AG10803 (cell line): ENCODE measurements at regions not wholly inside any gene's neighbourhood (a gene's known extent, or its start where the extent isn't known, plus 50 kb on each side); places are given as distances from the start of the nearest gene placed in this dataset.
A peak's percentile ranks its signal among the peaks of the same experiment; 100 is the strongest.

Experiments
- DNase-seq: peaks from one replicate; pipeline ENCODE4 v3.0.0; 2010; ENCODE audit warnings: low read depth
- H3K4me3 ChIP-seq: 2 replicates; pipeline ENCODE4 v1.5.1; 2011; ENCODE audit warnings: mild to moderate bottlenecking, low read length, control low read depth
- CTCF ChIP-seq: conservative IDR thresholded peaks from 2 replicates; pipeline ENCODE4 v1.5.1; 2011; ENCODE audit warnings: mild to moderate bottlenecking, low read length, control low read depth, inconsistent platforms

GRCh38 chr4:4781936-4782707 is 77.3 kb upstream of the MSX1 start:
- DNase-seq: peak; percentile 83

GRCh38 chr4:4780729-4781244 is 78.7 kb upstream of the MSX1 start:
- peak; percentile 43 for TF ChIP-seq CTCF
- peak; percentile 88 for DNase-seq
- no peak overlapping the region for H3K4me3 ChIP-seq

More at GRCh38 chr4:4781936-4782707, 77.3 kb upstream of the MSX1 start:
- TF ChIP-seq CTCF: no peak
- H3K4me3 ChIP-seq: peak overlapping the region; percentile 43

- TF ChIP-seq CTCF: no peak
- H3K4me3 ChIP-seq: no peak overlapping the region
- no peak for DNase-seq
Observed at GRCh38 chr4:4779486-4779885, 80.0 kb upstream of the MSX1 start.

GRCh38 chr4:4779054-4779453 is 80.4 kb upstream of the MSX1 start:
- TF ChIP-seq CTCF: no peak
- no peak for DNase-seq
- H3K4me3 ChIP-seq: no peak overlapping the region

- no peak for DNase-seq
- TF ChIP-seq CTCF: no peak
- H3K4me3 ChIP-seq: no peak overlapping the region
Observed at GRCh38 chr4:4778554-4778953, 80.9 kb upstream of the MSX1 start.

- no peak for TF ChIP-seq CTCF
- H3K4me3 ChIP-seq: no peak overlapping the region
- DNase-seq: no peak
Observed at GRCh38 chr4:4776934-4777333, 82.5 kb upstream of the MSX1 start.

GRCh38 chr4:4776335-4776734 is 83.1 kb upstream of the MSX1 start:
- TF ChIP-seq CTCF: no peak
- H3K4me3 ChIP-seq: no peak overlapping the region
- DNase-seq: no peak
